GM12873 (cell line): ENCODE measurements at regions not wholly inside any gene's neighbourhood (a gene's known extent, or its start where the extent isn't known, plus 50 kb on each side); places are given as distances from the start of the nearest gene placed in this dataset.

ENCODE experiments used
- CTCF ChIP-seq: IDR thresholded peaks from 2 replicates; pipeline ENCODE4 v1.5.1; 2012; ENCODE audit warnings: low read depth, mild to moderate bottlenecking, moderate library complexity, low read length, control low read depth; ENCODE audit not compliant: insufficient read depth; ENCODE audit errors: missing control alignments

- TF ChIP-seq CTCF: no peak
Observed at GRCh38 chr15:69505956-69506556, 53.4 kb downstream of the RPLP1 start.

GRCh38 chr15:69508659-69509058 is 56.0 kb downstream of the RPLP1 start:
- no peak for TF ChIP-seq CTCF

GRCh38 chr15:69509131-69509530 is 56.5 kb downstream of the RPLP1 start:
- no peak for TF ChIP-seq CTCF

GRCh38 chr15:69510556-69510955 is 57.9 kb downstream of the RPLP1 start:
- TF ChIP-seq CTCF: no peak

GRCh38 chr15:69511015-69511414 is 58.4 kb downstream of the RPLP1 start:
- TF ChIP-seq CTCF: no peak

GRCh38 chr15:69511716-69512340 is 59.2 kb downstream of the RPLP1 start:
- TF ChIP-seq CTCF: no peak

GRCh38 chr15:69513450-69513960 is 60.9 kb downstream of the RPLP1 start:
- TF ChIP-seq CTCF: no peak
